ENCODE measurements at regions not wholly inside any gene's neighbourhood (a gene's known extent, or its start where the extent isn't known, plus 50 kb on each side); places are given as distances from the start of the nearest gene placed in this dataset.

DNA sequence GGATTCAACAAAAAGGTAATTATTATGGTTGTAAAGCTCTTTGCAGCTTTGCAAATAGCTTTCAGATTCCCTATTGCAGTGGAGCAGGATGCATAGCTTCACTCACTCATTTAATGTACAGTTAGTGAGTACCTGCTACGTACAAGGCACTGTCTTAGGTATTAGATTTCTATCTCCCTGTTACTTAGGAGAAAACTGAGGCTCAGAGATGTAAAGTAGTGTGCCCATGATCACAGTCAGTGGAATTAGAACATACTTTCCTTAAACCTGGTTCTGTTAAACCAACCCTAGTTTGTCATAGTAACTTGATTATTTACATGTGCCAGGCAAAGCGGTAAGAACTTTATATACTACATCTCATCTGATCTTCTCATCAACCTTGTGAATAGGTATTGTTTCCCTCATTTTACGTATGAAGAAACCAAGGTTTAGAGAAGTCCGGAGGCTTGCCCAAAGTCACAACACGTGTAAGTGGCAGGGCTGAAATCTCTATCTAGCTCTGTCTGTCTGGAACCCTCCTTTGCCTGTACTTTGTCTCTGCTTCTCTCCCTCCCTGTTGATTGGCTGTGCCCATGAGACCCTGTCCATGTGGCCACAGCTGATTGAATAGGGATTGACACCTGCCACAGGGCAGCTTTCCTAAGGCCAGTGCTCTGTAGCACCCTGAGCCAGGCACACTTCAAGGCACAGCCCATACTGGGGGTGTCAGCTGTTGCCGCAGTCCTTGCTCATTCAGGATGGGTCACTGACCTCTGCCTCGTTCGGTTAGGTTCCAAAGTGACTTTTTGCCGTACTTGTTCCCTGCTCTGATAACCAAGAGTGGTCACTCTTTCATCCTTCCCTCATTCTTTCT is 63.8 kb upstream of the PRSS23 start:
- TF ChIP-seq POLR2A (IDR thresholded peaks at IDR 0.05), result no peak
- TF ChIP-seq, protein P1, sequence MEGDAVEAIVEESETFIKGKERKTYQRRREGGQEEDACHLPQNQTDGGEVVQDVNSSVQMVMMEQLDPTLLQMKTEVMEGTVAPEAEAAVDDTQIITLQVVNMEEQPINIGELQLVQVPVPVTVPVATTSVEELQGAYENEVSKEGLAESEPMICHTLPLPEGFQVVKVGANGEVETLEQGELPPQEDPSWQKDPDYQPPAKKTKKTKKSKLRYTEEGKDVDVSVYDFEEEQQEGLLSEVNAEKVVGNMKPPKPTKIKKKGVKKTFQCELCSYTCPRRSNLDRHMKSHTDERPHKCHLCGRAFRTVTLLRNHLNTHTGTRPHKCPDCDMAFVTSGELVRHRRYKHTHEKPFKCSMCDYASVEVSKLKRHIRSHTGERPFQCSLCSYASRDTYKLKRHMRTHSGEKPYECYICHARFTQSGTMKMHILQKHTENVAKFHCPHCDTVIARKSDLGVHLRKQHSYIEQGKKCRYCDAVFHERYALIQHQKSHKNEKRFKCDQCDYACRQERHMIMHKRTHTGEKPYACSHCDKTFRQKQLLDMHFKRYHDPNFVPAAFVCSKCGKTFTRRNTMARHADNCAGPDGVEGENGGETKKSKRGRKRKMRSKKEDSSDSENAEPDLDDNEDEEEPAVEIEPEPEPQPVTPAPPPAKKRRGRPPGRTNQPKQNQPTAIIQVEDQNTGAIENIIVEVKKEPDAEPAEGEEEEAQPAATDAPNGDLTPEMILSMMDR (IDR thresholded peaks at IDR 0.05), result no peak

All from body of pancreas (tissue), 4 donors.